GM19324 (cell line): ENCODE measurements at regions not wholly inside any gene's neighbourhood (a gene's known extent, or its start where the extent isn't known, plus 50 kb on each side); places are given as distances from the start of the nearest gene placed in this dataset.
"Not testable (repeated sequence)": the region's sequence is repeated elsewhere in the genome, so short reads cannot be mapped to it uniquely, and the experiment has no call there.

Experiments used
- ATAC-seq: cut with Tn5 transposase; IDR thresholded peaks from one replicate; pipeline ENCODE4 v1.9.1; 2021; ENCODE audit warnings: mild to moderate bottlenecking, moderate library complexity; ENCODE audit not compliant: unreplicated experiment, low FRiP score

- ATAC-seq, result no peak
These were observed 183.3 kb upstream of the LRRC3B start for GRCh38 chr3:26438981-26439884.

GRCh38 chr3:26449996-26450395, 172.6 kb upstream of the LRRC3B start:
- ATAC-seq, result no peak

- ATAC-seq, result no peak
These were observed 170.2 kb upstream of the LRRC3B start for GRCh38 chr3:26452363-26452762.

- ATAC-seq, result no peak
These were observed 161.6 kb upstream of the LRRC3B start for GRCh38 chr3:26460985-26461384.

- no peak for ATAC-seq
These were observed 150.2 kb upstream of the LRRC3B start for GRCh38 chr3:26472345-26472744.

GRCh38 chr3:26474706-26475105, 147.9 kb upstream of the LRRC3B start:
- no peak for ATAC-seq

GRCh38 chr3:26480377-26480776, 142.2 kb upstream of the LRRC3B start:
- no peak for ATAC-seq

- no peak for ATAC-seq
These were observed 138.4 kb upstream of the LRRC3B start for GRCh38 chr3:26484140-26484539.

- ATAC-seq, result no peak
These were observed 124.3 kb upstream of the LRRC3B start for GRCh38 chr3:26498271-26498670.

GRCh38 chr3:26505399-26505798, 117.2 kb upstream of the LRRC3B start:
- no peak for ATAC-seq

GRCh38 chr3:26514445-26515029, 108.0 kb upstream of the LRRC3B start:
- ATAC-seq, result not testable (repeated sequence)

- no peak for ATAC-seq
These were observed 107.2 kb upstream of the LRRC3B start for GRCh38 chr3:26515351-26515750.

- no peak for ATAC-seq
These were observed 101.3 kb upstream of the LRRC3B start for GRCh38 chr3:26521261-26521660.

GRCh38 chr3:26522919-26523318, 99.7 kb upstream of the LRRC3B start:
- ATAC-seq, result no peak

- ATAC-seq, result no peak
These were observed 97.6 kb upstream of the LRRC3B start for GRCh38 chr3:26525013-26525412.

- ATAC-seq, result no peak
These were observed 87.4 kb upstream of the LRRC3B start for GRCh38 chr3:26535151-26535550.

GRCh38 chr3:26536955-26537354, 85.6 kb upstream of the LRRC3B start:
- ATAC-seq, result no peak

- ATAC-seq, result no peak
These were observed 72.2 kb upstream of the LRRC3B start for GRCh38 chr3:26550413-26550812.

- ATAC-seq, result no peak
These were observed 65.9 kb upstream of the LRRC3B start for GRCh38 chr3:26556637-26557036.

- ATAC-seq, result no peak
These were observed 64.3 kb upstream of the LRRC3B start for GRCh38 chr3:26558257-26558656.

- no peak for ATAC-seq
These were observed 63.3 kb upstream of the LRRC3B start for GRCh38 chr3:26559227-26559626.

- ATAC-seq, result no peak
These were observed 62.5 kb upstream of the LRRC3B start for GRCh38 chr3:26560081-26560480.
